GM12874 (cell line): ENCODE measurements at regions not wholly inside any gene's neighbourhood (a gene's known extent, or its start where the extent isn't known, plus 50 kb on each side); places are given as distances from the start of the nearest gene placed in this dataset.

Experiments used
- TF ChIP-seq, protein P1 (sequence below): IDR thresholded peaks from 2 replicates; pipeline ENCODE4 v1.5.1; 2011; ENCODE audit warnings: low read depth, mild to moderate bottlenecking, control low read depth, low read length, moderate library complexity; ENCODE audit not compliant: insufficient read depth

- TF ChIP-seq, protein P1, sequence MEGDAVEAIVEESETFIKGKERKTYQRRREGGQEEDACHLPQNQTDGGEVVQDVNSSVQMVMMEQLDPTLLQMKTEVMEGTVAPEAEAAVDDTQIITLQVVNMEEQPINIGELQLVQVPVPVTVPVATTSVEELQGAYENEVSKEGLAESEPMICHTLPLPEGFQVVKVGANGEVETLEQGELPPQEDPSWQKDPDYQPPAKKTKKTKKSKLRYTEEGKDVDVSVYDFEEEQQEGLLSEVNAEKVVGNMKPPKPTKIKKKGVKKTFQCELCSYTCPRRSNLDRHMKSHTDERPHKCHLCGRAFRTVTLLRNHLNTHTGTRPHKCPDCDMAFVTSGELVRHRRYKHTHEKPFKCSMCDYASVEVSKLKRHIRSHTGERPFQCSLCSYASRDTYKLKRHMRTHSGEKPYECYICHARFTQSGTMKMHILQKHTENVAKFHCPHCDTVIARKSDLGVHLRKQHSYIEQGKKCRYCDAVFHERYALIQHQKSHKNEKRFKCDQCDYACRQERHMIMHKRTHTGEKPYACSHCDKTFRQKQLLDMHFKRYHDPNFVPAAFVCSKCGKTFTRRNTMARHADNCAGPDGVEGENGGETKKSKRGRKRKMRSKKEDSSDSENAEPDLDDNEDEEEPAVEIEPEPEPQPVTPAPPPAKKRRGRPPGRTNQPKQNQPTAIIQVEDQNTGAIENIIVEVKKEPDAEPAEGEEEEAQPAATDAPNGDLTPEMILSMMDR: no peak
Observed at GRCh38 chr10:28785018-28785417, 107.7 kb downstream of the BAMBI start.

GRCh38 chr10:28788252-28788651 lies 110.9 kb downstream of the BAMBI start:
- TF ChIP-seq, protein P1: no peak

- TF ChIP-seq, protein P1: no peak
Observed at GRCh38 chr10:28788762-28789161, 111.4 kb downstream of the BAMBI start.

GRCh38 chr10:28790146-28790545 lies 112.8 kb downstream of the BAMBI start:
- TF ChIP-seq, protein P1: no peak

- TF ChIP-seq, protein P1: no peak
Observed at GRCh38 chr10:28793482-28793881, 116.2 kb downstream of the BAMBI start.

GRCh38 chr10:28794986-28795385 lies 117.7 kb downstream of the BAMBI start:
- TF ChIP-seq, protein P1: no peak

GRCh38 chr10:28796606-28797512 lies 119.5 kb downstream of the BAMBI start:
- TF ChIP-seq, protein P1: no peak
